DND-41 (cell line): ENCODE measurements at regions not wholly inside any gene's neighbourhood (a gene's known extent, or its start where the extent isn't known, plus 50 kb on each side); places are given as distances from the start of the nearest gene placed in this dataset.

ENCODE experiments used
- ATAC-seq: fragments of 200-7000 bp; cut with Tn5 transposase; 3 replicates; pipeline ENCODE4 v1.9.1; 2021; ENCODE audit warnings: low read depth; ENCODE audit not compliant: insufficient read depth
- DNase-seq: peaks from one replicate; pipeline ENCODE4 v3.0.0-alpha.2; 2020
- H2AFZ ChIP-seq: 2 replicates; pipeline ENCODE4 v1.6.0; 2012; ENCODE audit warnings: low read depth, low read length
- H3K27ac ChIP-seq: 2 replicates; pipeline ENCODE4 v1.5.1; 2012; ENCODE audit warnings: low read length, inconsistent platforms
- H3K27me3 ChIP-seq: fragments of 200-600 bp; sonication (generic); 2 replicates; pipeline ENCODE4 v1.6.0; 2012; ENCODE audit warnings: low read length, mild to moderate bottlenecking, inconsistent platforms; ENCODE audit not compliant: insufficient read depth, poor library complexity
- H3K36me3 ChIP-seq: 2 replicates; pipeline ENCODE4 v1.5.1; 2012; ENCODE audit warnings: low read length, inconsistent platforms; ENCODE audit not compliant: insufficient read depth
- H3K4me1 ChIP-seq: 2 replicates; pipeline ENCODE4 v1.5.1; 2012; ENCODE audit warnings: mild to moderate bottlenecking, low read length; ENCODE audit not compliant: insufficient read depth
- H3K4me2 ChIP-seq: 2 replicates; pipeline ENCODE4 v1.6.0; 2012; ENCODE audit warnings: mild to moderate bottlenecking, moderate library complexity, low read length, inconsistent platforms; ENCODE audit not compliant: insufficient read depth
- H3K4me3 ChIP-seq, 2 experiments: fragments of 200-600 bp in 1 of 2; shearing (Covaris generic) in 1 of 2; 2 replicates each; pipeline ENCODE4 v1.5.1; 2012 to 2016; ENCODE audit warnings: inconsistent platforms in 2 of 2, low read length in 2 of 2, mild to moderate bottlenecking in 2 of 2, low read depth in 1 of 2, moderate library complexity in 1 of 2
- H3K79me2 ChIP-seq: 2 replicates; pipeline ENCODE4 v1.6.0; 2012; ENCODE audit warnings: low read length, inconsistent platforms; ENCODE audit not compliant: insufficient read depth
- H3K9ac ChIP-seq: 2 replicates; pipeline ENCODE4 v1.6.0; 2012; ENCODE audit warnings: low read depth, mild to moderate bottlenecking, inconsistent platforms, low read length, moderate library complexity
- H3K9me3 ChIP-seq: 2 replicates; pipeline ENCODE4 v1.5.1; 2012; ENCODE audit warnings: low read length, moderate library complexity, mild to moderate bottlenecking, inconsistent platforms; ENCODE audit not compliant: insufficient read depth, severe bottlenecking
- H4K20me1 ChIP-seq: 2 replicates; pipeline ENCODE4 v1.6.0; 2012; ENCODE audit warnings: low read length; ENCODE audit not compliant: insufficient read depth
- EZH2 ChIP-seq: IDR thresholded peaks from 3 replicates; pipeline ENCODE4 v1.6.1; 2012; ENCODE audit warnings: borderline replicate concordance, low read depth, mild to moderate bottlenecking, moderate library complexity, low read length, inconsistent platforms; ENCODE audit not compliant: severe bottlenecking
- TF ChIP-seq, protein P1 (sequence below): IDR thresholded peaks from 2 replicates; pipeline ENCODE4 v1.5.1; 2012; ENCODE audit warnings: borderline replicate concordance, low read length, moderate library complexity, mild to moderate bottlenecking; ENCODE audit not compliant: poor library complexity, severe bottlenecking; ENCODE audit errors: extremely low read depth

DNA sequence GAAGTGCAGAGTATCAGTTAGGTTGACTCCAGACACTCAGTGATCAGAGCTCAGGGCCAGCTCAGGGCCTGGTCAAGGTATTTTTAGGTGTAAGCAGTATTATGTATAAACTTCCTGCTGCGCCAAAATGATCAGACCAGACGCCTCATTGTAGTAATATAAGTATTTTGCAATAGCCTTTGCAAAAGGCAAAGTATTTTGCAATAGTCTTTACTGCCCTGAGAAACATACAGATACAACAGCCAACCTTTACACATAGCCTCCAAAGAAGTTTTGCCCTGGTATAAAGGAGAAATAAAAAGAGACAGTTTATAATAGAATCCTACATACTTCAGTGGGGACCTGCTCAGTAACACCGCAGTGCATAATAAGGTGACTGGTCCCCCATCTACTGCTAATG, 333.0 kb upstream of the EEF2KMT start:
- no peaks in the 10 kb centered on the region for H4K20me1 ChIP-seq
- no peak overlapping the region for H3K4me3 ChIP-seq
- H3K4me1 ChIP-seq: no peaks in the 10 kb centered on the region
- H3K9ac ChIP-seq: no peak overlapping the region
- TF ChIP-seq, protein P1, sequence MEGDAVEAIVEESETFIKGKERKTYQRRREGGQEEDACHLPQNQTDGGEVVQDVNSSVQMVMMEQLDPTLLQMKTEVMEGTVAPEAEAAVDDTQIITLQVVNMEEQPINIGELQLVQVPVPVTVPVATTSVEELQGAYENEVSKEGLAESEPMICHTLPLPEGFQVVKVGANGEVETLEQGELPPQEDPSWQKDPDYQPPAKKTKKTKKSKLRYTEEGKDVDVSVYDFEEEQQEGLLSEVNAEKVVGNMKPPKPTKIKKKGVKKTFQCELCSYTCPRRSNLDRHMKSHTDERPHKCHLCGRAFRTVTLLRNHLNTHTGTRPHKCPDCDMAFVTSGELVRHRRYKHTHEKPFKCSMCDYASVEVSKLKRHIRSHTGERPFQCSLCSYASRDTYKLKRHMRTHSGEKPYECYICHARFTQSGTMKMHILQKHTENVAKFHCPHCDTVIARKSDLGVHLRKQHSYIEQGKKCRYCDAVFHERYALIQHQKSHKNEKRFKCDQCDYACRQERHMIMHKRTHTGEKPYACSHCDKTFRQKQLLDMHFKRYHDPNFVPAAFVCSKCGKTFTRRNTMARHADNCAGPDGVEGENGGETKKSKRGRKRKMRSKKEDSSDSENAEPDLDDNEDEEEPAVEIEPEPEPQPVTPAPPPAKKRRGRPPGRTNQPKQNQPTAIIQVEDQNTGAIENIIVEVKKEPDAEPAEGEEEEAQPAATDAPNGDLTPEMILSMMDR: no peak
- no peak for TF ChIP-seq EZH2
- H3K9me3 ChIP-seq: no peaks in the 10 kb centered on the region
- H2AFZ ChIP-seq: no peak overlapping the region
- ATAC-seq (no peak), DNase-seq (no peak)
- no peak overlapping the region for H3K4me2 ChIP-seq
- no peaks in the 10 kb centered on the region for H3K79me2 ChIP-seq
- H3K36me3 ChIP-seq: no peaks in the 10 kb centered on the region
- H3K27me3 ChIP-seq: peaks cover 7% of the 10 kb centered on the region
- no peak overlapping the region for H3K27ac ChIP-seq

DNA sequence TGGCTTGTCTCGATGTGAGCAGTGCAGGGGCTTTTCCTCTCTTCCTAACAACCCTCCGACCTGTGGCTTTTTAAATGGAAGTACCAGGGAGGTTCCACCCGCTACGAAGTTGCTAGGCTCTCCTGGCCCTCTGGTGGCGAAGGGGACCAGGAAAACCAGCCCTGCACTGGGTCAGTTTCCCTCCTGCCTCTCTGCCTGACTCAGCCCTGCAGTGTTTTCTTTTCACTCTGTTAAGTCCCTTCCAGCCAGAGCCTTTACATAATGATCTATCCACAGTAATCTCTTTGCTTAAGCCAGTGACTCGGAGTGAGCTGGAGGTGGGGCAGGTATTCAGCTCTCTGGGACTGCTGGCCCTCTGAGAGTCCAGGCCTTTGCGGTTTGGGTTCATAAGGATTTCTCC, 331.3 kb upstream of the EEF2KMT start:
- H3K27ac ChIP-seq: no peak overlapping the region
- no peak overlapping the region for H3K4me2 ChIP-seq
- no peak for ATAC-seq
- no peak overlapping the region for H3K9ac ChIP-seq
- H3K27me3 ChIP-seq: peaks cover 7% of the 10 kb centered on the region
- no peak overlapping the region for H3K4me3 ChIP-seq
- no peak for DNase-seq
- TF ChIP-seq, protein P1: no peak
- no peak for TF ChIP-seq EZH2
- no peaks in the 10 kb centered on the region for H3K36me3 ChIP-seq
- H2AFZ ChIP-seq: no peak overlapping the region
- no peaks in the 10 kb centered on the region for H3K79me2 ChIP-seq
- H4K20me1 ChIP-seq: no peaks in the 10 kb centered on the region
- no peaks in the 10 kb centered on the region for H3K4me1 ChIP-seq
- H3K9me3 ChIP-seq: no peaks in the 10 kb centered on the region

DNA sequence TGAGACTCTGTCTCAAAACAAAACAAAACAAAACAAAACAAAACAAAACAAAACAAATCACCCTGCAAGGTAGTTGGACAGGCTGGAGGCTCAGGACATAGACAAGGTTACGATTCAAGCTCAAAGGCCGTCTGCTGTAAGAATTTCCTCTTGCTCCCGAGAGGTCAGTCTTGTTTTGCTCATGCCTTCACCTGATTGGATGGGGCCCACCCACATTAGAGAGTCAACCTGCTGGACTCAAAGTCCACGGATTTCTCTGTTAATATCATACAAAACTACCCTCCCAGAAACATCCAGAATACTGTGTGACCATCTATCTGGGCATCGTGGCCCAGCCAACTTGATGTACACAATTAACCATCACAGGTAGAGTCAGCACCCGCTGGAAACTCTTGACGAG, 330.0 kb upstream of the EEF2KMT start:
- Histone ChIP-seq H3K9me3 (no peaks in the 10 kb centered on the region), H3K9ac (no peak overlapping the region), H4K20me1 (no peaks in the 10 kb centered on the region), H3K27me3 (peaks cover 7% of the 10 kb centered on the region), H3K36me3 (no peaks in the 10 kb centered on the region), H3K4me3 (no peak overlapping the region), H3K79me2 (no peaks in the 10 kb centered on the region), H2AFZ (no peak overlapping the region), H3K4me1 (no peaks in the 10 kb centered on the region), H3K27ac (no peak overlapping the region), H3K4me2 (no peak overlapping the region)
- ATAC-seq (no peak), DNase-seq (no peak)
- TF ChIP-seq, protein P1: no peak
- no peak for TF ChIP-seq EZH2
